G401 (cell line): ENCODE measurements at regions not wholly inside any gene's neighbourhood (a gene's known extent, or its start where the extent isn't known, plus 50 kb on each side); places are given as distances from the start of the nearest gene placed in this dataset.
"Not testable (repeated sequence)": the region's sequence is repeated elsewhere in the genome, so short reads cannot be mapped to it uniquely, and the experiment has no call there.

Experiments
- DNase-seq: peaks from one replicate; pipeline ENCODE4 v3.0.0-alpha.2; 2015; ENCODE audit warnings: low spot score
- in situ Hi-C: cut with HindIII; loops from 2 replicates; pipeline ENCODE4 v1.10.0; 2016; ENCODE audit warnings: low sequenced_read_pairs, mixed read lengths

- in situ Hi-C loops, result no loop called here
- DNase-seq, result no peak
Observed at GRCh38 chr2:208671284-208671683, 264.7 kb downstream of the PTH2R start.

DNA sequence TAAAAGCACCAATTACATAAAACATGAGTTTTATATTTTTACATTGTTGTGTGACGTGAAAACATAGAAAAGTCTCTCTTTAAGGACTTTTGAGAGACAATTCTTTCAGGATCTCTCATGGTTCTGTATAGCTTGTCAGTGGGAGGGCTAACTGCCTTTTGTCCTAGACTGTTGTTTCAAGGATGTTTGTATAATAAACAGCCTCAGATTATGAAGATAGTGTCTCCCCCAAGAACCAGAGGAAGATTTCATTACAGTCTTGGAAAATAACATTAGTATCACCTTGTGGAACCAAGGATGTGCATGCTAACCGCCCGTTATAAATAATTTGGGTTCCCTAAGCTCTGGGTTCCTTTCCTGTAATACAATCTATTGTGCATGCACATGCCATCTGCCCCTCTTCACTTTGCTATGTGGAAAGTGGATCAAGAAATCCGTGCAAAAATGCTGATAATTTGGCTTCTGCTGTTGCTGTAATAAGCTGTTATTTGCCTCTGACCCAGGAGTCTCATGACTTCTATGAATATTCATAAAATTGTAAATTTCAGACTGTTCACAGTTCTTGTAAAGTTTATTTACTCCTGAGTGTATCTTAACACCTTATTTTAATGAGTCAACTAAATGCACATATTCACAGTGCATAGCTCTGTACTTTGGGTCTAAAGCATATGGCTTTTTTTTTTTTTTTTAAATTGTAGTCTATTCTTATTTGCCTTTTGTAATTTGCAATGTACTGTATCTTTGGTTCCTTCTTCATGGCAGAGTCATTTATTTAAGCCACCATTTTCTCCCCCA is 265.5 kb downstream of the PTH2R start:
- in situ Hi-C loops, result no loop called here
- no peak for DNase-seq

DNA sequence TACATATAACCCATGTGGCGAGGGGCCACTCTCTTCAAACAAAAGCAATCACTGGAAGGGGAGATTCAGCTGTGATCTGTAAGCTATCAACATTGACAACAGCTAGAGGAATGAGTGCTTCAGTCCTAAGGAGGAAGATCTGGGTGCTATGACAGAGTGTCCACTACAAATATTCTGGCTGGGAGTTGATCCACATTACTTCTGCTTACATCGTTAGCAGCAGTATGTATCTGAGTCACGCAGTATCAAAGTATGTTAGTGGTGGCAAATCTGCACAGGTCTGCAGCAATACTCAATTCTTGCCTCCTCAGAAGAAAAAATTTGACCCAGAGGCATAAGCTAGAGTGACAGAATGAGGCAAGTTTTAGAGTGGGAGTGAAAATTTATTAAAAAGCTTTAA is 267.0 kb downstream of the PTH2R start:
- no peak for DNase-seq
- in situ Hi-C loops, result no loop called here

DNA sequence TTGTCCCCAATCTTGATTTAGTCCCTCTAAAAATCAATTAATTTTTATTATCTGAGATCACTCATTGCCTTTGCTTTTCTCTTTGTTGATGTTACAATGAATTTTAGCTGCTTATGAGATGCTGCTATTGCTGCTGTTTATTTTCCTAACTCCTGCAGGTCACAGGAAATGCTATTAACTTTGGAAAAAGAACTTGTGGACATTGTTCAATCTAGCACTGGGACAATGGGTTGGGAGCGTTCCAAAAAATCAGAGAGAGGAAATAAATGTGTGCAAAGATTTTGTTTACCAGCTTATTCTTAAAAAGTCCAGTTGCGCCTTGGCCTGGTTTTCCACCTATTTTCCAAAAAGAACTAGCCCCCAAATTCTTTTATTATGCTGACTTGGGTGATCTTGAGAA is 268.3 kb downstream of the PTH2R start:
- in situ Hi-C loops, result no loop called here
- DNase-seq, result no peak

- in situ Hi-C loops, DNase-seq: not testable (repeated sequence)
Observed at GRCh38 chr2:208685929-208686328, 279.3 kb downstream of the PTH2R start.

- in situ Hi-C loops, result no loop called here
- DNase-seq, result no peak
Observed at GRCh38 chr2:208686665-208687064, 280.1 kb downstream of the PTH2R start.

DNA sequence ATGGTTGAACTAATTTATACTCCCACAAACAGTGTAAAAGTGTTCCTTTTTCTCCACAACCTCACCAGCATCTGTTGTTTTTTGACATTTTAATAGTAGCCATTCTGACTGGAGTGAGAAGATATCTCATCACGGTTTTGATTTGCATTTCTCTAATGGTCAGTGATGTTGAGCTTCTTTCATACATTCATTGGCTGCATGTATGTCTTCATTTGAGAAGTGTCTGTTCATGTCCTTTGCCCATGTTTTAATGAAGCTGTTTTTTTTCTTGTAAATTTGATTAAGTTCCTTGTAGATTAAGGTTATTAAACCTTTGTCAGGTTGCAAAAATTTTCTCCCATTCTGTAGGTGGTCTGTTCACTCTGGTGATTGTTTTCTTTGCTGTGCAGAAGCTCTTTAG is 281.1 kb downstream of the PTH2R start:
- in situ Hi-C loops, DNase-seq: not testable (repeated sequence)

GRCh38 chr2:208698114-208698513 is 291.5 kb downstream of the PTH2R start:
- in situ Hi-C loops, result no loop called here
- DNase-seq, result no peak

DNA sequence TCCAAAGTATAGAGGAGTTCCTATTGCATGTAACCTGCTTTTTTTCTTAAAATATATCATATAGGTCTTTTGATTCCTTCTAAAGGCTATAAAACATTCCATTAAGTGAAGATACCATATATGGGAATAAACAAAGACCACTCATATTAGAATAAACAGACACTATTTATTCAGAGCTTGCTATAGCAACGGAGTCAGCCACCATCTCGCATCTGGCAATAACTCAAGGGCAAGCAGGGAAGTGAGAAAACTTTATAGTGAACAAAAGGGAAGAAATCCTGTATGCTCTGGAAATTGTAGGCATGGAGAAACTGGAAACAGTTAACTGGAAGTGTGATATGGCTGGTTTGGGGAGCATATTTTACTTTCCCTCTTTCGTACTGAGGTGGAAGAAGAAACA is 301.9 kb downstream of the PTH2R start:
- DNase-seq, result no peak
- in situ Hi-C loops, result no loop called here

DNA sequence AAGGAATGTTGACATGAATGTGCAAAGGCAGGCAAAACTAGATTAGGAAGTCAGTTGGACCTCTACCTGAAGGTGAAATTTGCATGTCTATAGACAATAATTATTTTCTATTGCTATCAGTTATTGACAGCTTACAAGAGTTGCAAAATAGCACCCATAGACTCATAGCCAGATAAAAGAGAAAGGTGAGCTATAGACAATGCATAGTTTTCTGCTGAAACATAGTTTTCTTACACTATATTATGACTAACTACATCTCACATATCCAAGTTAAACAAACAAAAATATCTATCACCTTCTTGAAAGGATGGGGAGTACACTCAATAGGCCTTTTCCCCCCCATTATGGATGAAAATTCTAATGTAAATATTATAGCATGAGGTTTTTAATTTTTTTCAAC is 305.0 kb downstream of the PTH2R start:
- DNase-seq, result no peak
- in situ Hi-C loops, result no loop called here

GRCh38 chr2:208713066-208713745 is 306.6 kb downstream of the PTH2R start:
- in situ Hi-C loops, result no loop called here
- DNase-seq, result no peak

DNA sequence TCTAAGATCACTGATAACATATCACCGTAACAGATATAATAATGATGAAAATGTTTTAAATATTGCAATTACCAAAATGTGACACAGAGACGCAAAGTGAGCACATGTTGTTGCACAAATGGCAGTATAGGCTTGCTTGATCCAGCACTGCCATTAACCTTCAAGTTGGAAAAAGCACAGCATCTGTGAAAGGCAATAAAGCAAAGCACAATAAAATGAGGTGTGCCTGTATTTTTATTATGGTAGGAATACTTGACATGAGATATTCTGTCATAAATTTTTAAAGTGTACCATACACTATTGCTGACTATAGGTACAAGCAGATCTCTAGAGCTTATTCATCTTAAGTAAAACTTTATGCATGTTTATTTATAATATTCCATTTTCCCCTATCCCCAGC is 312.2 kb downstream of the PTH2R start:
- DNase-seq, result no peak
- in situ Hi-C loops, result no loop called here

DNA sequence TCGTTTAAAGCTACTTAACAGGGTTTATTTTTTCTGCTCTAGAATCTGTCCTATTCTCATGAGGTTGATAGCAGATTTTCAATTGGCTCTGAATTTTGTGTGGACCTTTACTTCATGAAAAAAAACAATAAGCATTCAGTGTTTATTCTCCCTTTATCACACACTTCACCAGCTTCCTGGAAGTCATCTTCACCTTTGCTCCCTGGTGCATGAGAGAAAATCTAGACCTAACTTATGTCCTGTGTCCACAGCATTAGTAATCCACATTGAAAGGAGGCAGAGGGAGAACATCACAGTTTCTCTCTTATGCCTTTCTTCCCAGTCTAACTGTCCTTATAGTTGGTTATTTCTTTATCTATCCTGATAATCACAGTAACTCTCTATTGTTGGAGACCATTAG is 316.1 kb downstream of the PTH2R start:
- in situ Hi-C loops, result no loop called here
- no peak for DNase-seq

- in situ Hi-C loops, result no loop called here
- DNase-seq, result no peak
Observed at GRCh38 chr2:208725280-208725679, 318.7 kb downstream of the PTH2R start.

GRCh38 chr2:208726242-208726641 is 319.6 kb downstream of the PTH2R start:
- no peak for DNase-seq
- in situ Hi-C loops, result no loop called here

- in situ Hi-C loops, DNase-seq: not testable (repeated sequence)
Observed at GRCh38 chr2:208751663-208752415, 345.2 kb downstream of the PTH2R start.

- no peak for DNase-seq
- in situ Hi-C loops, result no loop called here
Observed at GRCh38 chr2:208757364-208757763, 350.8 kb downstream of the PTH2R start.

DNA sequence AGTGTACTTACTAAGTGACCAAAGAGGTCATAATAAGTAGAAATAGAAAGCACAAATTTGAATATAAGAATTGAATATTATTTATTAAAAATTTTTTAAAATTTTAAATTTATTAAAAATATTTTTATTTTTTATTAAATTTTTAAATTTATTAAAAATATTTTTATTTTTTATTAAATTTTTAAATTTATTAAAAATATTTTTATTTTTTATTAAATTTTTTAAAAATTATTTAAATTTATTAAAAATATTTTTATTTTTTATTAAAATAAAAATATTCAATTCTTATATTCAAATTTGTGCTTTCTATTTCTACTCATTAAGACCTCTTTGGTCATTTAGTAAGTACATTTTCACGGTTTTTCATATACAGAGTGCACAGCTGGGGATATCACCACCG is 366.5 kb downstream of the PTH2R start:
- DNase-seq, in situ Hi-C loops: not testable (repeated sequence)

- in situ Hi-C loops, result no loop called here
- no peak for DNase-seq
Observed at GRCh38 chr2:208781166-208781565, 374.6 kb downstream of the PTH2R start.

DNA sequence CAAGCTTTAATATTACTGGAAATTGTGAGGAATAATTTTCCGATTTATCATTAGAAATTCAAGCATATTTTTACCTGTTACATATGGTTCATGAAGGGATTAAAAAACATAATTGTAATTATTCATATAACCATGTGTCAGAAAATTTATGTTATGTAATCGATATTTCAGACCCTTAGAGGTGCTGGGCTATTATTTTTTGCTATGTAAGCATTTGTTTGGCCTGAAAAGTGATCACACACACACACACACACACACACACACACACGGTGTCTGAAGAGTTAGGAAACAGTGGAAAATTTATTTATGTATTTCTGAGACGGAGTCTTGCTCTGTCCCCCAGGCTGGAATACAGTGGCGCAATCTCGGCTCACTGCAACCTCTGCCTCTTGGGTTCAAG is 375.5 kb downstream of the PTH2R start:
- DNase-seq, result no peak
- in situ Hi-C loops, result no loop called here
